Astrocyte (in vitro differentiated cells and primary cell): ENCODE measurements at regions not wholly inside any gene's neighbourhood (a gene's known extent, or its start where the extent isn't known, plus 50 kb on each side); places are given as distances from the start of the nearest gene placed in this dataset.

ENCODE experiments used
- DNase-seq: peaks from one replicate; pipeline ENCODE4 v3.0.0-alpha.2; 2010; ENCODE audit warnings: low read depth
- FAIRE-seq: peaks from 2 replicates; lab custom pipeline; 2011; peaks lifted over from hg19 to GRCh38; lab: Jason Lieb, UNC
- H2AFZ ChIP-seq: 2 replicates; pipeline ENCODE4 v1.6.0; 2012; ENCODE audit warnings: low read depth, low read length, inconsistent platforms
- H3K27ac ChIP-seq: 2 replicates; pipeline ENCODE4 v1.5.1; 2011; ENCODE audit warnings: low read depth, low read length, inconsistent platforms
- H3K27me3 ChIP-seq: 2 replicates; pipeline ENCODE4 v1.6.0; 2011; ENCODE audit warnings: low read length, inconsistent platforms; ENCODE audit not compliant: insufficient read depth
- H3K36me3 ChIP-seq: 2 replicates; pipeline ENCODE4 v1.5.1; 2011; ENCODE audit warnings: low read length, inconsistent platforms; ENCODE audit not compliant: insufficient read depth
- H3K4me1 ChIP-seq: 2 replicates; pipeline ENCODE4 v1.5.1; 2011; ENCODE audit warnings: low read length, inconsistent platforms; ENCODE audit not compliant: insufficient read depth
- H3K4me2 ChIP-seq: 2 replicates; pipeline ENCODE4 v1.6.0; 2012; ENCODE audit warnings: low read length, inconsistent platforms
- H3K4me3 ChIP-seq: 2 replicates; pipeline ENCODE4 v1.5.1; 2011; ENCODE audit warnings: low read depth, mild to moderate bottlenecking, low read length, inconsistent platforms; ENCODE audit not compliant: insufficient read depth
- H3K79me2 ChIP-seq: 2 replicates; pipeline ENCODE4 v1.6.0; 2012; ENCODE audit warnings: mild to moderate bottlenecking, low read length, inconsistent platforms; ENCODE audit not compliant: insufficient read depth
- H3K9ac ChIP-seq: 2 replicates; pipeline ENCODE4 v1.6.0; 2012; ENCODE audit warnings: mild to moderate bottlenecking, low read length, inconsistent platforms
- H3K9me3 ChIP-seq: 2 replicates; pipeline ENCODE4 v1.5.1; 2012; ENCODE audit warnings: low read depth, mild to moderate bottlenecking, low read length, inconsistent platforms; ENCODE audit not compliant: insufficient read depth
- H4K20me1 ChIP-seq: 2 replicates; pipeline ENCODE4 v1.6.0; 2012; ENCODE audit warnings: low read length, inconsistent platforms; ENCODE audit not compliant: insufficient read depth
- H3K27ac Mint-ChIP-seq: one replicate; pipeline ENCODE4 v1.8.0; 2021; ENCODE audit warnings: mild to moderate bottlenecking, mixed read lengths; ENCODE audit not compliant: unreplicated experiment
- H3K27me3 Mint-ChIP-seq: one replicate; pipeline ENCODE4 v1.8.0; 2021; ENCODE audit warnings: low read depth, mixed read lengths; ENCODE audit not compliant: unreplicated experiment
- H3K36me3 Mint-ChIP-seq: one replicate; pipeline ENCODE4 v1.8.0; 2021; ENCODE audit warnings: low read depth, mixed read lengths; ENCODE audit not compliant: unreplicated experiment
- H3K4me1 Mint-ChIP-seq: one replicate; pipeline ENCODE4 v1.8.0; 2021; ENCODE audit warnings: low read depth, mixed read lengths; ENCODE audit not compliant: unreplicated experiment
- H3K4me3 Mint-ChIP-seq: one replicate; pipeline ENCODE4 v1.8.0; 2021; ENCODE audit warnings: mild to moderate bottlenecking, moderate library complexity, mixed read lengths; ENCODE audit not compliant: unreplicated experiment
- H3K9me3 Mint-ChIP-seq: one replicate; pipeline ENCODE4 v1.8.0; 2021; ENCODE audit warnings: mild to moderate bottlenecking, mixed read lengths; ENCODE audit not compliant: unreplicated experiment
- CTCF ChIP-seq: IDR thresholded peaks from 2 replicates; pipeline ENCODE4 v1.5.1; 2011; ENCODE audit warnings: low read depth, mild to moderate bottlenecking, inconsistent platforms, low read length, moderate library complexity; ENCODE audit not compliant: insufficient read depth
- EZH2 ChIP-seq: IDR thresholded peaks from 2 replicates; pipeline ENCODE4 v1.6.1; 2012; ENCODE audit warnings: mild to moderate bottlenecking, low read length, inconsistent platforms; ENCODE audit not compliant: insufficient read depth

GRCh38 chr13:72186730-72187422, 319.9 kb upstream of the DACH1 start:
- no peaks in the 10 kb centered on the region for H3K9me3 ChIP-seq
- H3K79me2 ChIP-seq = no peaks in the 10 kb centered on the region
- H4K20me1 ChIP-seq = no peaks in the 10 kb centered on the region
- H3K4me1 ChIP-seq = no peaks in the 10 kb centered on the region
- H3K27ac Mint-ChIP-seq = no peak overlapping the region
- no peak overlapping the region for H3K9ac ChIP-seq
- no peak overlapping the region for H2AFZ ChIP-seq
- H3K4me3 ChIP-seq = no peak overlapping the region
- H3K36me3 ChIP-seq = no peaks in the 10 kb centered on the region
- no peaks in the 10 kb centered on the region for H3K9me3 Mint-ChIP-seq
- FAIRE-seq (no peak), DNase-seq (no peak)
- no peaks in the 10 kb centered on the region for H3K36me3 Mint-ChIP-seq
- TF ChIP-seq CTCF (no peak), EZH2 (no peak)
- H3K4me3 Mint-ChIP-seq = no peak overlapping the region
- no peak overlapping the region for H3K4me2 ChIP-seq
- no peaks in the 10 kb centered on the region for H3K27me3 Mint-ChIP-seq
- no peaks in the 10 kb centered on the region for H3K27me3 ChIP-seq
- H3K4me1 Mint-ChIP-seq = no peaks in the 10 kb centered on the region
- no peak overlapping the region for H3K27ac ChIP-seq

- FAIRE-seq (no peak), DNase-seq (no peak)
- H4K20me1 ChIP-seq = no peaks in the 10 kb centered on the region
- no peak overlapping the region for H3K27ac ChIP-seq
- H3K4me1 Mint-ChIP-seq = no peaks in the 10 kb centered on the region
- no peak overlapping the region for H3K4me2 ChIP-seq
- H3K4me3 Mint-ChIP-seq = no peak overlapping the region
- peaks cover 2% of the 10 kb centered on the region for H3K4me1 ChIP-seq
- H3K27me3 Mint-ChIP-seq = no peaks in the 10 kb centered on the region
- H3K9me3 Mint-ChIP-seq = no peaks in the 10 kb centered on the region
- H3K36me3 ChIP-seq = no peaks in the 10 kb centered on the region
- no peaks in the 10 kb centered on the region for H3K9me3 ChIP-seq
- no peak overlapping the region for H2AFZ ChIP-seq
- no peaks in the 10 kb centered on the region for H3K79me2 ChIP-seq
- no peak overlapping the region for H3K27ac Mint-ChIP-seq
- no peaks in the 10 kb centered on the region for H3K27me3 ChIP-seq
- H3K4me3 ChIP-seq = no peak overlapping the region
- TF ChIP-seq EZH2 (no peak), CTCF (no peak)
- no peak overlapping the region for H3K9ac ChIP-seq
- H3K36me3 Mint-ChIP-seq = no peaks in the 10 kb centered on the region
Observed at GRCh38 chr13:72185776-72186175, 318.8 kb upstream of the DACH1 start.

GRCh38 chr13:72181661-72182060, 314.7 kb upstream of the DACH1 start:
- Histone ChIP-seq H3K79me2 (no peaks in the 10 kb centered on the region), H3K9me3 (no peaks in the 10 kb centered on the region), H2AFZ (no peak overlapping the region), H4K20me1 (no peaks in the 10 kb centered on the region), H3K27me3 (no peaks in the 10 kb centered on the region), H3K4me1 (peaks cover 9% of the 10 kb centered on the region), H3K9ac (no peak overlapping the region), H3K36me3 (no peaks in the 10 kb centered on the region), H3K4me2 (no peak overlapping the region), H3K27ac (no peak overlapping the region), H3K4me3 (no peak overlapping the region)
- DNase-seq (peak; percentile 89), FAIRE-seq (no peak)
- H3K4me3 Mint-ChIP-seq = no peak overlapping the region
- TF ChIP-seq EZH2 (no peak), CTCF (no peak)
- H3K27ac Mint-ChIP-seq = no peak overlapping the region
- H3K27me3 Mint-ChIP-seq = no peaks in the 10 kb centered on the region
- H3K36me3 Mint-ChIP-seq = no peaks in the 10 kb centered on the region
- peaks cover 6% of the 10 kb centered on the region for H3K4me1 Mint-ChIP-seq
- H3K9me3 Mint-ChIP-seq = no peaks in the 10 kb centered on the region
